Activated effector memory CD4-positive, alpha-beta T cell treated with Interleukin-2 at 50 U/mL for 16 hours (primary cell): ENCODE measurements at regions not wholly inside any gene's neighbourhood (a gene's known extent, or its start where the extent isn't known, plus 50 kb on each side); places are given as distances from the start of the nearest gene placed in this dataset.
"Not testable (repeated sequence)": the region's sequence is repeated elsewhere in the genome, so short reads cannot be mapped to it uniquely, and the experiment has no call there.

ENCODE experiments used
- DNase-seq: peaks from one replicate; pipeline ENCODE4 v3.0.0-alpha.2; 2020

DNA sequence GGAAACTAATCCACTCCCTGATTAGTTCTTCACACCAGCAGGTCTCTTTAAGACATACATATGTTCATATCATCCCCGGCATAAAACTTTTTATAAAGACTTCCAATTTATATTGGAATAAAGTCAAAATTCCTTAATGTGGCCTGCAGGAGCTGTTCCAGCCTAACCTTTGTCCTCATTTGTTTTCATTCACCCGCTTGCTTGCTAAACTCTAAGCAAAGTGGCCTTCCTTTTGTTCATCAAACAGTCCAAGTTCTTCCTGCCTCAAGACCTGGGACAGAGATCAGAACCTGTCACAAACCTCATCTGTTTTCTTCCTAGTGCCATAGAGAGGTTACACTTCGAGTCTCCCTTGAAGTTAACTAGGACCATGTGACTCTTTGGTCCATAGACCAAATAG, 339.4 kb upstream of the ID2 start:
- no peak for DNase-seq

DNA sequence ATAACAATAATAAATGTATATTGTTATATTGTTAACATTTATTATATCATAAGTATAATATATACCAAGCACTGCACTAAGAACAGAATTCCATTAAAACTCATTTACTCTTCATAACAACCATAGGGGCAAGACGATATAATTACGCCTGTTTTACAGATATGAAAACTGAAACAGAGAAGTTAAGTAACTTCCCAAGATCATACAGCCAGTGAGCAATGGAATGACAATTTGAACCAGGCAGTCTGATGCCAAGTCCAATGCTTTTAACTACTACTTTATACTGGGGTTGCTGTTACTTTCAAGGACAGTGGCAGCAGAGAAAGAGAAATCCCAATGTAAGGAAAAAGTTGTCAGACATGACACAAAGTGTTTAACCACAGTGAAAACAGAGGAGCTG, 338.8 kb upstream of the ID2 start:
- no peak for DNase-seq

DNA sequence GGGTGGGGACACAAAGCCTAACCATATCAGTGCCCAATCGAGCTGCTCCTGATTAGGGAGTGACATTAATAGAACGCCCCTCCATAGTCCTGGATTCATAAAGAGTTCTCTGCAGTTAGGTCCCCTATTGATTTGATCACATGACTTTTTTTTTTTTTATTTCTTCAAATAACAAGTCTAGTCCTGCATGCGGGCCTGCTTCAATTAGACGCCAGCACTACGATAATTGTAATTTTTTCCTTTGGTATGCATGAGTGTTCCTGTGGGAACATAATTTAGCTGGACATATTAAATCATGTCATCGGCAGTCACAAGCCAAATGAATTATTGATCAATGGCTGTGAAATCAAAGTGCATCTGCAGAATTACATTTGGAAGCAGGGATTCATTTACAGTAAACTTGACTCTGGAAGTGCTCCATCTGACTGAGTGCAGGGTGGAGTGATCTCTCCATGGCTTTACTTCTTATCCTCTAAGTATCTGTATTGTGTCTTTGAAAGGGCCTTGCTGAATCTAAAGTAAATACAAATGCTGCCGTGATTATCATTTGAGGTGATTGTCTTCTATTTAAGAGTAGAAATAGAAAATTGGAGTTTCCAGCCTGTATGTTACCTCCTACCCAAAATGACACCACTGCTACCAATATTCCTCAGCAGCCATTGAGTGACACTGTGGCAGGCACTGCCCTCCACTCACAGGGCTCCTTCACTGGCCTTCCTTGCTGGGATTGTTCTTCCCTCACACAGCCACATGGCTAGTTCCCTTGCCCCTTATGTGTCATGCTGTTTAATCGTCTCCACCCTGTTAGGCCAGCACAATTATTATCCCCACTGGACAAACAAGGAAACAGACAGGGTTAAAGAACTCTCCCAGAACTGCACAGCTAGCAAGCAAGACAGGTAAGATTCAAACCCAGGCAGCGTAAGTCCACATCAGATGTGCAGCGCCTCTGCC, 337.4 kb upstream of the ID2 start:
- no peak for DNase-seq

DNA sequence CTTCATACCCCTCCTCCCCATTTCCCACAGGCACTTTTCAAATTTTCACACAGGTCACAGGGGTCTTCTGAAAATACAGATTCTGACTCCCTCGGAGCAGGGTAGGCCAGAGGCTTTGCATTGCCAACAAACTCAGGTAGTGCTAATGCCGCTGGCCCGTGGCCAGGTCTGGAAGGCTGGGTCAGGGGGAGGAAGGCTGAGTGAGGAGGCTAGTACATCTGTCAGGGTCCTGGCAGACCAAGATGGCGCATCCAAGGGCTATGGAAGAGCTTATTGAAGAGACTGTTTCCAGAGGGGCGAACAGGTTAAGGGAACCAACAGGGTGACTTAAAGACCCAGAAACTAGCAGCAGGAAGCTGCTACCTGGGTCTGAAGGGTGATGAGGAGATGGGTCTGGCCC, 336.7 kb upstream of the ID2 start:
- DNase-seq: no peak

DNA sequence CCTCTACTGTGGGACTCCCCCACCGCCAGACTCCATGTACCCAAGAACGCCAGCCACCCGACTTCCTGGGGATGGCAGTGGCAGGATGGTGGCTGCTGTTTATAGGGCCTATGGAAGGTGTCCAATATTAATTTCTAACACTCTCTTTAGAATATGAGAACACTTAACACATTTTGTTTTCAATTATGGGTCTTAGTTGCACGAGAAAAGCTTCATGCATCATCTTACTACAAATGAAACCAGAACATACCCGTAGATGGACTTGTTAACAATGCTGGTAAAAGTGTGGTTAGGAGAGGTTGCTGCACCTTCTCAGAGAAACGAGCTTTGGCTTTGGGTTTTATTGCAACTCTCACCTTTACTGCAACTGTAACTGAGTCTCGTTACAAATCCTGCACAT, 335.6 kb upstream of the ID2 start:
- no peak for DNase-seq

DNA sequence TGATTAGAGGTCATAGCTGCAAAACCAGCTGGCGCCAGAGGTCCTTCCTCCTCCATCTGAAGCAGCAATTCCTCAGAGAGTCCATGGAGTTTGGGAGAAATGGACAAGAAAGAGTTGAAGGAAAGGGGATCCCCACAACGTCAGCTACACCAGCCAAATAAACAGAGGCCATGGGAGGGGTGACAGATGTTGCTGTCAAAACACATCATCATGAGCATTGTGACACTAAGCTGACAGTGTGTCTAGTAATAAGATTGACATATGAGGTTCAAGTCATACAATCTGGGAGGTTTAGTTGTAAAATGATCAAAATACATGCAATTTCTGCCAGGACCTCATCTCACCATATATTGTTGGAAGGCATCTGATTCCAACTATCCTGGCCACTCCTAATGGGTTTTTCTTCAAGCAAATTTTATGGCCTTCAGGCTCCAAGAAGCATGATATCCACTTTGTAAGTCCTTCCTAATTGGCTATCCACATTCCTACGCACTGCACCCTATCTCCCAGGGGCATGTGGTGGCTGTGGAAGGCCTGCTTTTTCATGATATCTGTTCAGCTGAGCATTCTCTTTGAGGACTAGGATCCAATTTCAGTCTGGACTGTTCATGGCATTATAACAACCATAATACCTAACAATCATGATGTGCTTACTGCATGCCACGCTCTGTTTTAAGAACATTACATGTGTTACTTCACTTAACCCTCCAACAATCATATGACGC, 335.0 kb upstream of the ID2 start:
- DNase-seq: no peak

DNA sequence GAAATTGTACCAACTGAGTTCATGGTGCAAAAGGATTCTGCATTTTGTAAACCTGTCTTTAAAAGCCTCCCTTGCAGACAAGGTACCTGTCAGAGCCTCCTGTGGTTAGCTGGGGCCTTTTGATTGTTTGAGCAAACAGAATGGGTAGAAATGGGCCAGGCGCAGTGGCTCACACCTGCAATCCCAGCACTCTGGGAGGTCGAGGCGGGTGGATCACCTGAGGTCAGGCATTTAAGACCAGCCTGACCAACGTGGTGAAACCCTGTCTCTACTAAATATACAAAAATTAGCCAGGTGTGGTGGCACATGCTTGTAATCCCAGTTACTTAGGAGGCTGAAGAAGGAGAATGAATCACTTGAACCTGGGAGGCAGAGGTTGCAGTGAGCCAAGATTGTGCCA, 332.9 kb upstream of the ID2 start:
- DNase-seq: not testable (repeated sequence)

DNA sequence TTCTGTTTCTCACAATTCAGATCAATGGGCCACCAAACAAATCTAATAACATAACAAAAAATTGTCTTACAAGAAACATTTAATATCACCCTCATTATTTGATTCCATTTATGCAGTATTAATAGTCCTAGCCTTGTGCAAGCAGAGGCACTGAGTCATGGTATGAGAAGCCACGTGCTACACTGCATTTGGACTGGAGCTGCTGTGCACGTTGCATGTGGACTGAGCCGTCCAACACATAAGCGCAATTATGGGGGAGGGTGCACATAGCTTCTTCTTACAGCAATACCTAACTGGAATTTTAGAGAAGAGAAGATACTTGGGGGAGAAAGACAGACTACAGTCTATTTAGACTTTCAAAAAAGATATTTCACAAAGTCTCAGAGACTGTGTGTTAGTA, 329.6 kb upstream of the ID2 start:
- DNase-seq: no peak

DNA sequence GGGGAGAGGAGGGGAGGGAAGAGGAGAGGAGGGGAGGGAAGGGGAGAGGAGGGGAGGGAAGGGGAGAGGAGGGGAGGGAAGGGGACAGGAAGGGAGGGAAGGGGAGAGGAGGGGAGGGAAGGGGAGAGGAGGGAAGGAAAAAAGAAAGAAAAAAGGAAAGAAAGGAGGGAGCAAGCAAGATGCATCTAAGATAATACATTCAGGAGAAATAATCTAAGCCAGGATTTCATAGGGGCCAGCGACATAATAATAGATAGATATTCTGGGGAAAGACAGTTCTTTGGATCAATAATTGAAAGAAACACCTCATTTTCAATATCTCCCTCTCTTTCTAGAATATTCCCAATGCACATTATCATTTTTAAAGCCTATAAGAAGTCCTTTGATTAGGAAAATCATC, 328.9 kb upstream of the ID2 start:
- no peak for DNase-seq

DNA sequence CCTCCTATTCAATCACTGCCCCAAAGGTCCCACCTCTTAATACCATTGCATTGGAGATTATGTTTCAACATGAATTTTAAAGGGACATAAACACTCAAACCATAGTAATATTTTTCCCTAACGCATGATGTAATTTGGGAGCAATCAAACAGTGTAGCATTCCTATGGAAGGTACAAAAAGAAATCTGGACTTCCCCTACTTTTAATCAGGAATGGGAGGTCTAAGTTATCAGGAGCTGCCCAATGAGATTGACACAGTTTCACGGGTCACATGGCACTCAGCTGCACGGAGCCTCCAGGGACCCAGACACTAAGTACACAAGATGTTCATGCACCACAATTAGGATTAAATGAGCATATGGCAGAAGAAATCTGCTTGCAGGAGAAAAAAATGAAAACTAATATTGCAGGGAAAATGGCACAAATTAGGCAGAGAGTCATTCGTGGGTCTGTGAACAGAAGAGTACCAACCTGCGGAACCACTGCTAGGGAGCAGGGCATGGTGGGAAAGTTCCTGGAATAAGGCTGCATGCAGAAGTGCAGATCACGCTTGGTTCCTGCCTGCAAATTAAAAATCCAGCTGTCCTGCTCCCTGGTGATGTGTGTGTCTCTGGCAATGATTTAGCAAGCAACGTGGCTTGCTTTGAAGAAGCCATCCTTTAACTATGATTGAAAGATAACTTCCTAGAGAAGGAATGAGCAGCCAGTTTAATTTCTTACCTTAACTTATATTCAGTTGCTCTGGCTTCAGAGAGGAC, 326.6 kb upstream of the ID2 start:
- no peak for DNase-seq

DNA sequence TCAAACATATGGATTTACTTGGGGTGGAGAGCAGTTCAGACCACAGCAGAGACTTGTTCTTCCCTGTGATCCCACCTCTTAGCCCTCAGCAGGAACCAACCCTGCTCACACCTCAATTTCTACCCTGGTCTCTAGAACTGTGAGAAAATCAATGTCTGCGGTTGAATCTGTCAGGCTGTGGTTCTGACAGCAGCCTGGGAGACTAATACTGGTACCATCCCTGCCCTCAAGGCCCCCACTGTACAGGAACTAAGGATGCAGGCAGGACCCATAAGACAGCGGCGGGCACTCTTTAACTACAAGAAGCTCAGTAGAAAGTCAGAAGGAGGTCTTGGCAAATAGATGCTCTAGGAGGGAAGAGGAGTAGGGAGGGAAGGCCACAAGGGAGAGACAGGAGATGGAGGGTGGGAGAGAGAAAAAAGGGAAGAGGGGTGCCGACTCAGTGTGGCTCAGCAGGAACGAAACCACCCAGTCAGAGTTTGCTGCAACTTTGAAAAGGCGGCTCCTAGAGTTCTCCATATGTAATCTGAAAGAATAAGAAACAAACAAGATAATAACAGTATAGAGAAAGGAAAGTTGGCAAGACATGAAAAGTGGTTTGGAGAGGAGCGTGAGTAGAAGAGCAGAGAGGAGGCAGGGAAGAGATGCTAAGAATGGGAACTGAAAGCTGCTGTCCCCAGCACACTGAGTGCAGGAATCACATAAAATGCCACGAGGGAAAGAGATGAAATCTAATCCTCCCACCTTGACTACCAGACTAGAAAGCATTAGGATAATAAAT, 323.9 kb upstream of the ID2 start:
- no peak for DNase-seq

DNA sequence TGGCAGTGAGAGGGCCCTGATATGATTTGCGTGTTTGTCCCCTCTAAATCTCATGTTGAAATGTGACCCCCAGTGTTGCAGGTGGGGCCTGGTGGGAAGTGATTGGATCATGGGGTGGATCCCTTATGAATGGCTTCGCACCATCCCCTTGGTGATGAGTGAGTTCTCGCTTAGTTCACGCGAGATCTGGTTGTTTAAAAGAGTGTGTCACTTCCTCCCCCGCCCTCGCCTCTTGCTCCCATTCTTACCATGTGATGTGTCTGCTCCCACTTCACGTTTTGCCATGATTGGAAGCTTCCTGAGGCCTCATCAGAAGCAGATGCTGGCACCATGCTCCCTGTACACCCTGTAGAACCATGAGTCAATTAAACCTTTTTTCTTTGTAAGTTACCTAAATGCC, 319.9 kb upstream of the ID2 start:
- no peak for DNase-seq

DNA sequence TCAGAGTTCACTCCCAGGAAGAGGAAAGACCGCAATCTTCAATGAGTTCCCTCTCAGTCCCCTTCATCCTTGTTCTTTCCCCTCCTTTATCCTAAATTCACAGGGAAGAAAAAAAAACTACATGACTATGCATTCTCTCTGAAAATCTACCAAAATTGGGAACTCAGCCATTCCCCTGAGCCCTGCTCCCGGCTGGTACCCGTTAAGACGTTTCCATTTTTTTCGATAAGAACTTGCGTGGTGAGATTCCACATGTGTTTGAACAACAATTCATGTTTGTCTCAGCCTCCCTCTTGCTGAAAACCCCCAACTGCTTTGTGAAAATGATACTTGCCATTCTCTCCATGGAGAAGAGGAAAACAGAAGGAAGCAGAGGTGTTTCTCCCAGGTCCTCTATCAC, 318.7 kb upstream of the ID2 start:
- no peak for DNase-seq

DNA sequence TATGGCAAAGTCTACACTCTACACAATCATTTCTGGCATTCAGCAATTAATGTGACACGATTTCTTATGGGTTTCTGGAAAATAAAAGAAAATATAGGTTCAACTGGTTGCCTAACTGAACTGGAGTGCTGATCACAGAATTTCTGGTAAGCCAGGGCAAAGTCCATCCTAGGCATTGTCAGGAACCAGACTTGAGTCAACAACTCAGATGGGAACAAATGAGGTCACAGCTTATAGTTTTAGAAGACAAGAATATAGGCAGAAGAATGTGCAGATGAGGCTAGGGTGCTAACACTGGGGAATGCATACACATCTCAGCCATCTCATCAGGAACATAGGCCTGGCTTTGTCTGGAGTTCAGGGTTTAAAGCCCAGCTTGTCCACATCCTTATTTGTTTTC, 317.2 kb upstream of the ID2 start:
- DNase-seq: no peak

DNA sequence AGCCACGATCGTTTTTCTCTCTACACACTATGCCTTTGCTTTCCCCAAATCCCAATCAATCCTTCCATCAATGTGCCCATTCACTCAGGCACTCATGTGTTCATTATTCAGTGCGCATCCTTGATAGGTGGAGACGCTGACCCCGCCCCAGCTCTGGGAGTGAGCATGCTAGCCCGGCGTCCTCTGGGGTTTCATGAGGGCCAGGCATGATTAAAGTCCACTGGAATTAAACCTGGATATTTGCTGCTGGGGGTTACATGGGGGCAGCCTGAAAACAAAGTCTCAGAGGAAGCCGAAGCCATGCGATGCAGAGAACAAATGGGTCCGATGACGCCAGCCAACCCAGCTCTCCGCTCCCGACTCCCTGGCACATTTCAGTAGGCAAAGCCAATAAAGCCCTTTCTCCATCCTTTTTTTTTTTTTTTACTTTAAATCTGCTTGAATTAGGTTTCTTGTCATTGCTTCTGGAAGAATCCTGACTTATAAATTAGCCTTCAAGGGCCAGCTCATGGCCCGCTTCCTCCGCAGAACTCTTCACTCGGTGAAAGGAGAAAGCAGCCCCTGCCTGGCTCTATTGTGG, 316.4 kb upstream of the ID2 start:
- DNase-seq: no peak

DNA sequence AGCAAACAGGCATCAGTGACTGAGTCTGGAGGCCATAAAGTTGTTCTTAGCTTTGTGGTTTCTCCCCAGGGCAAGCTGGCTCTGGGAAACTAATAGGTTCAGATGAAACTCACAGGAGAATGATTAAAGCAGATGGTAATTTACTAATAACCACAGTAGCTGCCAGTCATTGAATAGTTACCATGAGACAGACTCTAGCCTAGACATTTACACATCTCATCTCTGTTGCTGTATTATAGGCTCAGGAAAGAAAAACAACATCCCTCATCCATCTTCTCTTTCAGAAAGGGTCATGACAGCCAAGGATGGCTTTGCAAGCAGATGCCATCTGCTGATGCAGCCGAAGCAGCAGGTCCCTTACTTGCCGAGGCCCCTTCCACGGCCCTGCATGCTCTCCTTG, 314.0 kb upstream of the ID2 start:
- DNase-seq: no peak

DNA sequence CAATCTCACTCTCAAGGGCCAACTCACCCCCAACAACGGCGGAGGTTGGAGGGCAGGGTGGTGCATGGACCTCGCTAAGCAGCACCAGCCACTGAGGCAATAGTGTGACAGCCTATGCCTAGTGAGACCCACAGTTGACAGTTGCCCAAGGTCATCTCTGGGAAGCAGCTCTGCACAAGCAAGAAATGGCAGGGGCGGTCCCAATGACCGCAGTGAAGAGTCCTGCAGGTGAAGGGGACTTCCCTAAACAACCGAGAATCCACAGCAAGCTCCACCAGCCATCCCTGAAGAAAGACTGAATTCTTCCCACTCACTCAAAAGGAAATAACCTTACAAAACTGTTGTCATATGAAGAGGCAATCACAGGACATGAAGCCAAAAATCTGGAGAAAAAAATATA, 313.4 kb upstream of the ID2 start:
- DNase-seq: no peak

DNA sequence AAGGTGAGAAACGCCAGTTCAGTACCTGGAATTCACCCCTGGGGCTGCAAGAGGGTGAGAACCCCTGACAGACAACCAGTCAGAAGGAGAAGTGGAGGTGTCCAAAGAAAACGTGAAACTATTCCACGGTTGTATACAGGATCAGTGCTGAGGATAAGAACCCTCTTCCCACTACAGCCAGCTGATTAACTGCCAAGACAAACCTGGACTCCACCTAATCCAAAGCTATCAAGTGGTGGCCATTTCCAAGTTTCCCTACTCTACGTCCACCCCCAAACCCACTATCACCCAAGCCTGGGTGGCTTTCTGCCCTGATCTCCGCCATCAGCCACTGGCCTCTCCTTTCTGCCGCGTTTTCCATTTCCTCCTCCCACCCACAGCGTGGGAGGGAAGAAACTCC, 312.3 kb upstream of the ID2 start:
- no peak for DNase-seq

DNA sequence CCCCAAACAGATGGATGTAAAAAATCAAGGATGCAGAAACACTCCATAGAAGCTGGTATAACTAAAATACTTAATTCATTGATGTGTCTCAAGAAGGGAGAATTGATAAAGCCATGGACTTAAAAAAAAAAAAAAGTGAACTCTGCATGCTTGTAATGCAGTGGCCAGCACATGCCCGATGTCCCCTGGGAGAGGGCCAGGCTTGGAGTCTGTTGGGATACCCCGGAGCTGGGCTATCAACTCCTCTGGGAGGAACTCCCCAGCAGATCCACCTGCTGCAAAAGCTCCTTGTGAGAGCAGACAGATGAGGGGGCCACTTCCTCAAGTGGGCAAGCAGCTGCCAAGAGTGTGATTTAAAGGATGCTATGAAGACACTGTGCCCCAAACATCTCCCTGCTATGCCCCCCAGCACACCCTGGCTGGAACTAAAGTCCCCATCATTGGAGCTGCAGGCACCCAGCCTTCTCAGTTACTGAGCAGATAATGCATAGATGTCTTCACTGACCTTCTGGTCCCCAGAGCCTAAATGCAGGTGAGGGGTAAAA, 311.5 kb upstream of the ID2 start:
- DNase-seq: no peak

DNA sequence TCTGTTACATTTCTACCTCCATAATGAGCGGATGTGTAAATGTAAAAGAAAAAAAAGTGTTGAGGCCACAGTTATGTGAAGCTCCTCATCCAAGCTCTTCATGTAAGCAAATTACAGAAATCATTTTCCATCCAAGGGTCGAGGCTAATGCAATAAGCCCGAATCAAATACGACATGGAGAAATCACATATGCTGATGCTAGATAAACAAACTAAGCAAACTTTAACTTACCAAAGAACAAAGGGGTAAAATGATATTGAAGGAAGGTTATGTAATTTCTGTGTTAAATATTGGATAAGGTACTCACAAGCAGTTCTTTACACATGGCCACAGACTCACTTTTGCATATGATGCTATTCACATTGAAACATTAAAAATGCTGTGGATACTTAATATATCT, 310.2 kb upstream of the ID2 start:
- DNase-seq: no peak

DNA sequence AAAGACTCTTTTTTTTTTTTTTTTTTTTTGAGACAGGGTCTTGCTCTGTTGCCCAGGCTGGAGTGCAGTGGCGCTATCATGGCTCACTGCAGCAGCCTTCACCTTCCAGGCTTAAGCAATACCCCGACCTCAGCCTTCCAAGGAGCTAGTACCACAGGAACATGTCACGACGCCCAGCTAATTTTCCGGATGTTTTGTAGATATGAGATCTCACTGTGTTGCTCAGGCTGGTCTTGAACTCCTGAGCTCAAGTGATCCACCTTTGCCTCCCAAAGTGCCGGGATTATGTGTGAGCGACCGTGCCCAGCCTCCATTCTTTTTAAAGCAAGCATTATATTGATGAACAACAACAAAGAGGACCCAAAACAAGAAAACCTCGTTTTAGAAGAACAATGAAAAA, 307.1 kb upstream of the ID2 start:
- no peak for DNase-seq
